ENCODE measurements at regions not wholly inside any gene's neighbourhood (a gene's known extent, or its start where the extent isn't known, plus 50 kb on each side); places are given as distances from the start of the nearest gene placed in this dataset.

GRCh38 chr17:31653691-31654090 is 205.4 kb downstream of the COPRS start (continued):
- TF ChIP-seq ZNF425 (CRISPR knock-in tag; conservative IDR thresholded peaks at IDR 0.05) (no peak), PRRX2 (CRISPR knock-in tag; IDR thresholded peaks at IDR 0.05) (no peak), NFE2L1 (CRISPR knock-in tag; IDR thresholded peaks at IDR 0.05) (no peak), CBFB (CRISPR knock-in tag; IDR thresholded peaks at IDR 0.05; ENCODE audit: low read depth) (no peak), GABPB1 (CRISPR knock-in tag; IDR thresholded peaks at IDR 0.05) (no peak), ZBTB43 (CRISPR knock-in tag; IDR thresholded peaks at IDR 0.05) (no peak), ZNF232 (CRISPR knock-in tag; IDR thresholded peaks at IDR 0.05) (no peak), ZBTB21 (CRISPR knock-in tag; IDR thresholded peaks at IDR 0.05; ENCODE audit: borderline replicate concordance) (no peak), MYBL2 (CRISPR knock-in tag; IDR thresholded peaks at IDR 0.05) (no peak), GTF2I (CRISPR knock-in tag; conservative IDR thresholded peaks at IDR 0.05) (no peak), EMX1 (CRISPR knock-in tag; IDR thresholded peaks at IDR 0.05) (no peak), STAT6 (CRISPR knock-in tag; conservative IDR thresholded peaks at IDR 0.05; ENCODE audit: low read depth) (no peak), E2F4 (CRISPR knock-in tag; IDR thresholded peaks at IDR 0.05; ENCODE audit: borderline replicate concordance, low read depth) (no peak)
- TF ChIP-seq, protein P1, sequence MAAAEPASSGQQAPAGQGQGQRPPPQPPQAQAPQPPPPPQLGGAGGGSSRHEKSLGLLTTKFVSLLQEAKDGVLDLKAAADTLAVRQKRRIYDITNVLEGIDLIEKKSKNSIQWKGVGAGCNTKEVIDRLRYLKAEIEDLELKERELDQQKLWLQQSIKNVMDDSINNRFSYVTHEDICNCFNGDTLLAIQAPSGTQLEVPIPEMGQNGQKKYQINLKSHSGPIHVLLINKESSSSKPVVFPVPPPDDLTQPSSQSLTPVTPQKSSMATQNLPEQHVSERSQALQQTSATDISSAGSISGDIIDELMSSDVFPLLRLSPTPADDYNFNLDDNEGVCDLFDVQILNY (CRISPR knock-in tag; IDR thresholded peaks at IDR 0.05), result no peak
- TF ChIP-seq, protein P2, sequence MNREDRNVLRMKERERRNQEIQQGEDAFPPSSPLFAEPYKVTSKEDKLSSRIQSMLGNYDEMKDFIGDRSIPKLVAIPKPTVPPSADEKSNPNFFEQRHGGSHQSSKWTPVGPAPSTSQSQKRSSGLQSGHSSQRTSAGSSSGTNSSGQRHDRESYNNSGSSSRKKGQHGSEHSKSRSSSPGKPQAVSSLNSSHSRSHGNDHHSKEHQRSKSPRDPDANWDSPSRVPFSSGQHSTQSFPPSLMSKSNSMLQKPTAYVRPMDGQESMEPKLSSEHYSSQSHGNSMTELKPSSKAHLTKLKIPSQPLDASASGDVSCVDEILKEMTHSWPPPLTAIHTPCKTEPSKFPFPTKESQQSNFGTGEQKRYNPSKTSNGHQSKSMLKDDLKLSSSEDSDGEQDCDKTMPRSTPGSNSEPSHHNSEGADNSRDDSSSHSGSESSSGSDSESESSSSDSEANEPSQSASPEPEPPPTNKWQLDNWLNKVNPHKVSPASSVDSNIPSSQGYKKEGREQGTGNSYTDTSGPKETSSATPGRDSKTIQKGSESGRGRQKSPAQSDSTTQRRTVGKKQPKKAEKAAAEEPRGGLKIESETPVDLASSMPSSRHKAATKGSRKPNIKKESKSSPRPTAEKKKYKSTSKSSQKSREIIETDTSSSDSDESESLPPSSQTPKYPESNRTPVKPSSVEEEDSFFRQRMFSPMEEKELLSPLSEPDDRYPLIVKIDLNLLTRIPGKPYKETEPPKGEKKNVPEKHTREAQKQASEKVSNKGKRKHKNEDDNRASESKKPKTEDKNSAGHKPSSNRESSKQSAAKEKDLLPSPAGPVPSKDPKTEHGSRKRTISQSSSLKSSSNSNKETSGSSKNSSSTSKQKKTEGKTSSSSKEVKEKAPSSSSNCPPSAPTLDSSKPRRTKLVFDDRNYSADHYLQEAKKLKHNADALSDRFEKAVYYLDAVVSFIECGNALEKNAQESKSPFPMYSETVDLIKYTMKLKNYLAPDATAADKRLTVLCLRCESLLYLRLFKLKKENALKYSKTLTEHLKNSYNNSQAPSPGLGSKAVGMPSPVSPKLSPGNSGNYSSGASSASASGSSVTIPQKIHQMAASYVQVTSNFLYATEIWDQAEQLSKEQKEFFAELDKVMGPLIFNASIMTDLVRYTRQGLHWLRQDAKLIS (CRISPR knock-in tag; IDR thresholded peaks at IDR 0.05; ENCODE audit: borderline replicate concordance), result no peak
- TF ChIP-seq, protein P3, sequence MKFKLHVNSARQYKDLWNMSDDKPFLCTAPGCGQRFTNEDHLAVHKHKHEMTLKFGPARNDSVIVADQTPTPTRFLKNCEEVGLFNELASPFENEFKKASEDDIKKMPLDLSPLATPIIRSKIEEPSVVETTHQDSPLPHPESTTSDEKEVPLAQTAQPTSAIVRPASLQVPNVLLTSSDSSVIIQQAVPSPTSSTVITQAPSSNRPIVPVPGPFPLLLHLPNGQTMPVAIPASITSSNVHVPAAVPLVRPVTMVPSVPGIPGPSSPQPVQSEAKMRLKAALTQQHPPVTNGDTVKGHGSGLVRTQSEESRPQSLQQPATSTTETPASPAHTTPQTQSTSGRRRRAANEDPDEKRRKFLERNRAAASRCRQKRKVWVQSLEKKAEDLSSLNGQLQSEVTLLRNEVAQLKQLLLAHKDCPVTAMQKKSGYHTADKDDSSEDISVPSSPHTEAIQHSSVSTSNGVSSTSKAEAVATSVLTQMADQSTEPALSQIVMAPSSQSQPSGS (CRISPR knock-in tag; IDR thresholded peaks at IDR 0.05; ENCODE audit: borderline replicate concordance, low read depth), result no peak

Measured in WTC11 (cell line).